HPDE6-E6E7 (cell line): ENCODE measurements at regions not wholly inside any gene's neighbourhood (a gene's known extent, or its start where the extent isn't known, plus 50 kb on each side); places are given as distances from the start of the nearest gene placed in this dataset.
"Not testable (repeated sequence)": the region's sequence is repeated elsewhere in the genome, so short reads cannot be mapped to it uniquely, and the experiment has no call there.

Source experiments
- DNase-seq: peaks from one replicate; pipeline ENCODE4 v3.0.0; 2011; ENCODE audit warnings: missing footprints; ENCODE audit errors: extremely low spot score

DNA sequence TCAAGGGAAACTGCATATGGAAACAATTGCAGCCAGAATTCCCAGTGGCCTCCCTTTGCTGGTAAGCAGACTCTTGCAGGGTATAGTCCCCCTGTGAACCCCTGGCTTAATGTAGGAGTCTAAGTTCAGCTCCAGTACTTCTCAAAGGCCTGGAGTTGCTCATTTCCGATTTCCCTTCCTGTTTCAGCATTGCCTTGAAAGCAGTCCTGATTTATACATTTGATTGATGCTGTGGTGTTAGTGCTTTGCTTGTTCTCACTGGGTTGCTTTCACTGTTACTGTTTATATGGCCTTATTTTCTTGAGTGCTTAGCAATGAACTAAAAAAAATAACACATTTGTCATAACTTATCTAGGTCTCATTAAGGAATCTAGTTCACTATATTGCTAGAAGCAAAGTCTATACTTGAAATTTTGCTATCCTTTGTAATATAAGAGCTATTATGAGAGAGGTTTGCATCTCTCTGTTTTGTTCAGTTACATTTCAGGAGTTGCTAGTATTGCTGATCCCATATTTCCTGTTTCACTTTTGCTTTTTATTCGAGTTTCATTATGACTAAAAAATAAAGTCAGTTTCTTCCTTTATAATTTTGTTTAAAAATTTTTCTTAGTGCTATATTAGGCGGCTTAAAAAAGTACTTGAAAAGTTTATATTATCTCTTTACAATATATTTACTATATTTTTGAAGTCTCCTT is 122.4 kb upstream of the NMUR2 start:
- no peak for DNase-seq

DNA sequence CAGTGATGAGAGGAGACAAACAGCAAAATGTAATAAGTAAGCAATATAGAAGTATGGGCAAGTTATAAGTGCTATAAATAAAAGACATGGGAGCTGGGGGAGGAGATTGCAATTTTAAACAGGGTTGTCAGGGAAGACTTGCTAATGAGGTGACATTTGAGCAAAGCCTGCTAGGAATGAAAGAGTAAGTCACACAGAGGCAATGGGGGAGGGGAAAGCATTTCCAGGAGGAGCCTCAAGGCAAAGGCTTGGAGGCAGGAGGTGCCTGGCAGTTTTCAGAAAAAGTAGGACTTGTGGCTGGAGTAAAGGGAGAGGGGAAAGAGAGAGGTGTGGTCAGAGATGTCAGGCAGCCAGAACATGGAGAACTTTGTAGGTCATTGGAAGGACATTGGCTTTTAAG is 124.4 kb upstream of the NMUR2 start:
- DNase-seq, result no peak

DNA sequence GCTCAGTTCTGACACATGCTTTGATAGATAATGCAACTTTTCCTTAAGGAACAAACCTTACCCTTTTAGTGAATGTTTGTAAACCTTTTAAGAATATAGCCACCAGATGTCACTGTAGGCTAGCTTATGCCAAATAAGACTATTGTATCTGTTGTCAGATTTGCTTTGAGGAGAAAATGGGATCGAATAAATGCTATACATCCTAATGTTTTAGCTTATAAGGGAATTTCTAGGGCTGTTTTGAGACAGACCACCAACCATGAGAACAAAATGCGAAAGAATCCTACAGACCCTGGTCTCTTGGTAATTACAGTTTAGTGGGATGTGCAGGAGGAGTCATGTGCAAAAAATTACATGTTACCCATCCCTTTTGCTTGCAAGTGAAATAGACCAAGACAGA is 127.6 kb upstream of the NMUR2 start:
- DNase-seq, result peak; percentile 16

DNA sequence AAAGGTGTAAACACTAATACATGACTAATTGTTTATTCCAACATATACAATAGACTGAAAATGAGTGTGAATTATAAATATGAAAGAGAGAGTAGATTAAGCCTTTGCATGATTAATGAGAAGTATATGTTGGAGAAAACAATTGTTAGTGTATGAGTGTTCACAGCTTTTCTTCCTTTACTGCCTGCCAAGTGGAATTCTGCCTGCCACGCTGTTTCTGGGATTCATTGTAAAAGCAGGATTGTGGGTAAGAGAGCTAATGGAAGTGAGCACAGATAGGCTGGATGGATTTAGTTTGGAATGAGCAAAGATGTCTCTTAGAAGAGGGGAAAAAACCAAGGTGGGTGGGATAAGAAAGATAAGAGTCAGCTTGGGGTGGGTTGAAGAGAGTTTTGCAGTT is 129.6 kb upstream of the NMUR2 start:
- no peak for DNase-seq

DNA sequence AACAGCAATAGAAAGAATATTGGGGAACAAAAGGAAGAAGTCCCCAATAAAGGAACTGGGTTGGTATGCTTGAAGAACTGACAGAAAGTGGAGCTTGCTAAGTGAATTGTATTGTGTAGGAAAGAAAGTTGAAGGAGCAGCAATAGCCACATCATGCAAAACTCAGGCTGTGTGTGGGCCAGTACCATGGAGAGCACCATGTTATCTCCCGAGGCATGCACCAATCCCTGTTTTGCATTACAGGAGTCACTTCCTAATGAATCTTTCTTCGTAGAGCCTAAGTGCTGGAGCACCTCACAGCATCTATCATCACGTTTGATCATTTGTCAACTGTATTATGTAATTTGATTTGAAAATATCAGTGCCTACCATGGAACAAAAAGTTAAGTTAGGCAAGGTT is 137.7 kb upstream of the NMUR2 start:
- DNase-seq, result no peak

DNA sequence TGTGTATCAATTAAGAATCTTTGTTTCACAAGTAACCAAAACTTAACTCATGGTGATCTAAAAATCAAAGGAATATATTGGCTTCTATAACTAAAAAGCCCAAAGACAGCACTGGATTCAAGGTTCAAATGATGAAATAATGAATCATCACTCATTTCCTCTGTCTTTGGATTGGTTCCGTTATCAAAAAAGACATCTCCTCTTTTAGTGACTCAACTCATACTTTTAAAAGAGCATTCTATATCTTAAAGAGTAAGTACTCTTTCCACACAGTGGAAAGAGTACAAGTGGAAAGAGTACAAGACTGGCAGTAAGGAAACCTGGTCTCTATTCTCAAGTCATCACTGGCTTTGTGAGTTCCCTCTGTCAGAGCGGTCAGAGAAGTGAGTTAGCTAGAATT is 141.4 kb upstream of the NMUR2 start:
- no peak for DNase-seq

DNA sequence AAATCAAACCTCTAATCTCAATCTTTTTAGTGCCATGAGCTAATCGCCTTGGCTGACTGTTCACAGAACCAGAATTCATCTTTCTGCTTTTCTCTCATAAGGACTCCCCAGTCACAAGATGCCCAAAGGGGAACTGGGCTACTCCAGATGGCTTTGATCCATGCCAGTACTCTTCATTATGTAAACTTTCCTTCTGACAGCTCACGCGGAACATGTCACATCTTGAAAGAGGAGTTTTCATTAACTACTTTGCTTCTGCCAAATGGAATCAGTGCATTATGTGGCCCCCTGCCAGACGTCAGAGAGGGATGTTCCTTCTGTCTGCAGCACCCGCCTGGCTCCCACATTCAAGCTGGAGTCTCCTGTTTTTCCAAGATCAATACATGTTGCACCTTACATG is 142.1 kb upstream of the NMUR2 start:
- no peak for DNase-seq

DNA sequence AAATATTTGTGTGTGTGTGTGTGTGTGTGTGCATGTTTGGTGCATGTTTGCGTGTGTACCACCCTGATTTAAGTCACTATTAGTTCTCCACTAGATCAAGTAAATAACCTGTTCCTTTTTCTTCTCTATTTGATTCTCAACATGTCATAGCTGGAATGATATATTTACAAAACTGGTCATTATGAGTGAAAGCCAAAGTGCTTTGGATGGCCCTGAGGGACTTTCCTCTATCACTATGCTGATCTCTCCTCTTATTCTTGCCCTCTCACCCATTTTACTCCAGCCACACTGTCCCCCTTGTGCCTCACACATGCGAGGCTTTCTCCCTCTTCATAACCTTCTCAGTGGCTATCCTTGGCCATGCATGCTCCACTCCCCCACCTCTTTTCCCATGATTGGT is 144.6 kb upstream of the NMUR2 start:
- DNase-seq, result no peak

DNA sequence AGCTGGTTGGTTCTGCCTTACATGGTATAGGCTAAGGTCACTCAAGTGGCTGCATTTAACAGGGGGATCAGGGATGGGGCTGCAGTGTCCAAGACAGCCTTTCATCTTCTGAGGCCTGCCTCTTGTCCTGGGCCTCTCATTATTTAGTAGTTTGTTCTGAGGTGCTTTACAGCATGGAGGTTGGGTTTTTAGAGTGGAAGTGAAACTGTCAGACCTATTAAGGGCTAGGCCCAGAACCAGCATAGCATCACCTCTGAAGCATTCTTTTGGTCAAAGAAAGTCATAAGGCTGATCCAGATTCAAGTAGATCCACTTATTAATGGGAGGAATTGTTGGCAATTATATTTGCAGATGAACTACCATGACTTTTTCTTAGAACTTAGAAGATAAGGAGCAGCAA is 146.0 kb upstream of the NMUR2 start:
- DNase-seq, result no peak

DNA sequence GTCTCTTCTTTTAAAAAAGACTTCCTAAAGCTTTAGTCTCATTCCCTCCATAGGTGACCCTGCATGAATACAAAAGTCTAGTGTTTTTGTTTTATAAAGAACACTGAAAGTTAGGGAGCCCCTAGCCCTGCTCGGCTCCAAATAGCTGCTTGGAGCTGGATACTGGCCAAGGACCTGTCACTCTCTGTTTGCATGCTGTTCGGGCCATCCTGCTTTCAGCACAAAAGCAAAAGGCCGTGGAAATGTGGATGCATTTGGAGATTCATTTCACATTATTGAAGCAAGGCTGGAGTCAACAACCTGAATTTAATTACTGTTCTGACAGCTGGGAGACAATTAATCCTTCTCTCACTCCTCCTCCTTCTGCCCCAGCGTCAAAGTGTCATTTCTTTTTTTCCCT is 151.7 kb upstream of the NMUR2 start:
- DNase-seq, result no peak

DNA sequence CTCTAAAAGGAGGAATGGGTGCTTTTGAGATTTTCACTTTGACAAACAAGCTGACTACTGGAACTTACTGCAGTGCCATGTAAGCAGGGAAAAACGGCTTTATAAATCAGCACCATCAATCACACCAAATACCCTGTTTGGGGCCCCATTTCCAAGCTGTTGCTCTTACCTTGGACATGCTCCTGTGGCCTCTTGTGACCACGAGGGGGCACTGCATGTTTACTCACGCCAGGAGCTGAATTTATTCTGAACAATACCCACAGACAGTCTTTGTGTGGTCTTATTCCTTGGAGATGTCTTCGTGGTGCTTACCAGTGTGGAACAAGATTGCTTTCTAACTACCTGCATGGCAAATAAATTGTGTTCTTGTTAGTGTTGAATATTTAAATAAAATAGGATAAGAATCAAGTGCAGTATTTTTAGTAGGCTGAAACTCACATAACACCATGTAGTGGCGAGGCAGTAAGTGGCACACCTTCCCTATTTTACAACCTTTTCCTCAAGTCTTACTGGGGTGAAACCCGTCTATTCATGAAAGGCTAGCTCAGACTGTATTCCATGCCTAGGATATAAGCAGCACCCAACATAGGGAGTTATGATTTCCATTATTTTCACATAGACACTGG is 155.5 kb upstream of the NMUR2 start:
- peak; percentile 13 for DNase-seq

DNA sequence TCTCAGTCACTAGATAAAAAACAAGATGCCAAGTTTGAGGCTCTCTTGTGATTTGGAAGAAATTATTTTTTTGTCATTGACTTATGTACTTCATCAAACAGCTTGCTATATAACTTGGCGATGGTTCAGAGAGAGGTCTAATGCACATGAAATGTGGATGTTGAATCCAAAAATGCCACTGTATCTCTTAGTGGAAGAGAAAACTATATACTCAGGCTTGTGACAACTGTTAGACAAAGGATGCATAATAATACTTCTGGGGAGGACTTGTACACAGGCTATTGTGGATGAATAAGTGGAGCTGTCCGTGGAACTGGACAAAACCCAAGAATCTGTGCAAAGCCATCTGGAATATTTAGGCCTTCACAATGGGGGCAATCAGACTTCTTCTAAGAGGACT is 162.9 kb upstream of the NMUR2 start:
- DNase-seq, result no peak

DNA sequence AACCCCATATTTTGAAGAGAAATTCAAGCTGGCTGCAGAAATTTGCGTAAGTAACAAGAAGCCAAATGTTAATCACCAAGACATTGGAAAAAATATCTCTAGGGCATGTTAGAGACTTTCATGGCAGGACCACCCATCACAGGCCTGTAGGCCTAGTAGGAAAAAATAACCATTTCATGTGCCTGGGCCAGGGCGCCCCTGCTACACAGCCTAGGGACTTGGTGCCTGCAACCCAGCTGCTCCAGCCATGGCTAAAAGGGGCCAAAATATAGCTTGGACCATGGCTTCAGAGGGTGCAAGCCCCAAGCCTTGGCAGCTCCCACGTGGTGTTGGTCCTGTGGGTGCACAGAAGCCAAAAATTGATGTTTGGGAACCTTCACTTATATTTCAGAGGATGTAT is 167.7 kb upstream of the NMUR2 start:
- no peak for DNase-seq

DNA sequence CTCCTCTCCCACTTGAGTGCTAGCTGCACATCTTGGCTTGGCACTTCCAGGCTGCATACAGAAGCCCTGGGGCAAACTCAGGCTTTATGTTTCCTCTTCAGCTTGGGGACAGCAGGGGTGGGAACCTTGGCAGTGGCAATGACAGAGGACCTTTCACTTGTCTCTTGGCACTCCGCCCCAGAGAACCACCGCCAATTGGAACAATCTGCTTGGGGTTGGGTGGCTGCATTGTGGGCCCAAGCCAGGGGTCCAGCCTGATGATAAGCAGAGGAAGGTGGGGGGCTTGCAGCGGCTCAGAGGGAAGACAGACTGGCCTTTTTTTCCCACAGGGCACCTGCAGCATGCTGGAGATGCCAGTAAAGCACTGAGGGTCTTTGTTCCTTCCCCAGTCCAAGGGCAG is 179.0 kb upstream of the NMUR2 start:
- no peak for DNase-seq

DNA sequence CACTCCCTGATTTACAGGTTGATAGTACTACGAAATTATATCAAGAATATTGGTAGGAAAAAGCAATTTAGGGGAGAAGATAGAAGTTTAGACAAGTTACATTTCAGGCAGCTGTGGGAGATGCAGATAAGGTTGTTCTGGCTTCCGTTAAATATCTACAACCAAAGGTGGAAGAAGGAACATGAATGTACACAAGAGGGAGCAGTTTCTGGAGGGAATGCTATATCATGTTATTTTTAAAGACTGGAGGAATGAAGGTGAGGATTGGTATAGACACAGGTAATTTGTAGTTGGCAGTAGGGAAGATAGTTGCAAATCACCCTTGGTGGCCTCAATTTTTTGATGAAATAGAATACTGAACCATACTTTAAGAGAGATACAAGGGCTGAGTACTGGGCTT is 187.3 kb upstream of the NMUR2 start:
- no peak for DNase-seq

DNA sequence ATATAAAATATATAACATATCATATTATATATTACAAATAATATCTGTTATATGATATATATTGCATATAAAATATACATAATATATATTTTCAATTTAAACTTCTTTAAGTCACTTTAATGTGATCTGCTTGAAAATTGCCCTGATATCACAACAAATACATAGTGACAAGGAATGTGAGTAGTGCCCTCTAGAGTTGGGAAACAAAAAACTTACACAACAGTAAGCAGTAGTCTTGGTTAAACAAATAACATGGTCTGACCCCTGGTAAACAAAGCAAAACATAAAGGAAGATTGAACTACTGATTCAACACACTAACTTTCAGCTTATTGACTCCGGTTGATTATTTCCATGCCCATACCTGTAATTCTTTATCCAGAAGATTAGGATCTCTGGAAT is 188.3 kb upstream of the NMUR2 start:
- DNase-seq, result no peak

DNA sequence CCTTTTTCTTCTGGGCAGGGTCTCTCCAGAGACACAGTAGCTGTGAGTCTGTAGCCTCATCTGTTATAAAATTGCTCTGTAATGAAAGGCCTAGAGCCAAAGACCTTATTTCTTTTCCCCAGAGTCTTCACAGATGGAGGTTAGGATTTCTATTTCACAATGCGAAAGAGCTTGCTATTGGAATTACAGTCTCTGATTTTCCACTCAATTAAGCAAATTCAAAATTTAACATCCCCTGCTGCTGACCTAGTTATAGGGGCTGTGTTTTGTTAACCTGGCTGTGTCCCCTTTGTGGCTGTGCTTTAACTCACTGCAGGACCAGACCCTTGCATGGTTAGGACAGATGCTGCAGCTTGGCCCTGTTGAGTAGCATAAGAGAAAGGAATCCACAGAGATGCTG is 190.3 kb upstream of the NMUR2 start:
- DNase-seq, result no peak

DNA sequence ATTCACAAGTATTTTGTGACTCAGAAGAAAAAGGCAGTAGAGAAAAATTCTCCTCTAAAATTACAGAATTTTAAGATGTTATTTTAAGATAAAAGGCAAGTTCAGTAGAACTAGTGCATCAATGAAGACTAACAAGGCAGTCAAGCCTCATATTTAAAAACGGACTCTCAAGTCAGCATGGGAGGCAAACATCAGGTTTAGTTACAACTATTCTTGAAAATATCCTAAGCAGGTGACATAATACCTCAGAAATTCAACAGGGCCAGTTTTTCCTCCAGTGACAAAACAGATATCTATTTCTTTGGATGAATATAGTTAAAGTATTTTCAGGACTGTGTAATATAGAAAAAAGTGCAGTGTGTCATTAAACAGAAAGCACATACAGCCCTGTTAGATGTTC is 194.0 kb upstream of the NMUR2 start:
- no peak for DNase-seq

DNA sequence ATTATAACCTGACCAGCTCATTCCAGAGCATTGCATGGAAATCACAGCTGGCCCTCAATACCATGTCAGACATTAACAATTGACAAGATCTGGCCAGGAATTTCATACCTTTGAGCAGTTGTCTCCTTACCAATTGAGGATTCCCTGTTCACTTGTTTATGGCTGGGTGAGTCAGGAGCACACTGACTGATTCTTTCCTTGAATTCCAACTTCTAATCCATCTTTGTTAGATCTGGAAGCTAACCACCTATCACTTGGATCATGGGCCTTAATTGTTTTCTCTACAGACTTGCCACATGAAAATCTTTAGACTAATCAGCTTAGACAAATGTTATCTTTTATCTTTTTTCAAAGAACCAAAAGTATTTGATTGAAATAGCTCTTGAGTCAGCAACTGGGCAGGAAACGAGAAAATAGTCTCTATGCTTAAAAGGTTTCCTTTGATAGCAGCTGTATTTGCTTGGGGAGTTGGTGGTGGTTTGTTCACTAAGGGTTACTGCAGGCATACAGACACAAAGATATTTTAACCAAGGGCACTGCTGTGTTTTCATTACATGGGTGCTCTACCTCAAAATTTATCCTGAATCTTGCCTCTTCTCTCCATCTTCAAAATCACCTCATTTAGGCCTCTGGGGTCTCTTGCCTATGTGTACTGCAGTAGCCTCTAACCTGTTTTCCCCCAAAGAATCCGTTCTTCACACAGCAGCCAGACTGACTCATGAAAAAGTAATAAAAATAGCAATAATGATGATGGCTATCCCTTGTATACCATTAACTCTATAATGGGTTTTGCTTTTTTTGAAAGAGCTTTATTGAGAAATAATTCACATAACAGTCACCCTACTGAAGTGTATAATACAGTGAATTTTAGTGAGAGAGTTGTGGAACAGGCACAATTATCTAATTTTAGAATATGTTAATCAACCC is 197.0 kb upstream of the NMUR2 start:
- no peak for DNase-seq

DNA sequence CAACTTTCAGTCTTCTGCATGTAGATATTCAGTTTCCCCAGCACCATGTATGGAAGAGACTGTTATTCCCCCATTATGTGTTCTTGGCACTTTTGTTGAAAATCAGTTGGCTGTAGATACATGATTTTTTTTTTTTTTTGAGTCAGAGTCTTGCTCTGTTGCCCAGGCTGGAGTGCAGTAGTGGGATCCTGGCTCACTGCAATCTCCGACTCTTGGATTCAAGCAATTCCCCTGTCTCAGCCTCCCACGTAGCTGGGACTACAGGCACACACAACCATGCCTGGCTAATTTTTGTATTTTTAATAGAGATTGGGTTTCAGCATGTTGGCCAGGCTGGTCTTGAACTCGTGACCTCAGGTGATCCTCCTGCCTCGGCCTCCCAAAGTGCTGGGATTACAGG is 201.0 kb upstream of the NMUR2 start:
- DNase-seq, result not testable (repeated sequence)

DNA sequence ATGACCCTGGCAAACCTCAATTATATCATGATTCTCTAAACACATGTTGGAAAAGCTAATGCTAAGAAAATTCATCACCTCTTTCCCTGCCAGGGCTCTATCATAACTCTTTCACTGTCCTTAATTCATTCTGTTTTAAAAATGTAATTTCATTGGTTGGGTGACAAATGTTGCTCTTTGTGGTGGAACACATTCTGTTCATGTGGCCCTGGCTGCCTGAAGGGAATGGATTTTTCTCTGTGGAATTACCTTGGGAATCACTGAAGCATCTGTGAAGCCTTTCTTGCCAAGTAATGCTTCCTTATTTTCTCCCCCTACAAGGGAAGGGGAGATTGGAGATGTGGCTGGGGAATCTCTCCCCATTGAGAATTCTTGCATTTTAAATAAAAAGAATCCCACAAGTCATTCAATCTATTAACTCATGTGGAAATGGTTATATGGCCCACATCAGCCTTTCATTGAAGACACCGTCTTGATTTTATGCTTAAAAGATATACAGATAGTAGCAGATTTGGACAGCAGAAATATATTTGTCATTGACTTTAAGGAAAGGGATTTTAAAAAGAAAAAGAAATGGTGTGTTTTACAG is 201.8 kb upstream of the NMUR2 start:
- DNase-seq, result no peak

DNA sequence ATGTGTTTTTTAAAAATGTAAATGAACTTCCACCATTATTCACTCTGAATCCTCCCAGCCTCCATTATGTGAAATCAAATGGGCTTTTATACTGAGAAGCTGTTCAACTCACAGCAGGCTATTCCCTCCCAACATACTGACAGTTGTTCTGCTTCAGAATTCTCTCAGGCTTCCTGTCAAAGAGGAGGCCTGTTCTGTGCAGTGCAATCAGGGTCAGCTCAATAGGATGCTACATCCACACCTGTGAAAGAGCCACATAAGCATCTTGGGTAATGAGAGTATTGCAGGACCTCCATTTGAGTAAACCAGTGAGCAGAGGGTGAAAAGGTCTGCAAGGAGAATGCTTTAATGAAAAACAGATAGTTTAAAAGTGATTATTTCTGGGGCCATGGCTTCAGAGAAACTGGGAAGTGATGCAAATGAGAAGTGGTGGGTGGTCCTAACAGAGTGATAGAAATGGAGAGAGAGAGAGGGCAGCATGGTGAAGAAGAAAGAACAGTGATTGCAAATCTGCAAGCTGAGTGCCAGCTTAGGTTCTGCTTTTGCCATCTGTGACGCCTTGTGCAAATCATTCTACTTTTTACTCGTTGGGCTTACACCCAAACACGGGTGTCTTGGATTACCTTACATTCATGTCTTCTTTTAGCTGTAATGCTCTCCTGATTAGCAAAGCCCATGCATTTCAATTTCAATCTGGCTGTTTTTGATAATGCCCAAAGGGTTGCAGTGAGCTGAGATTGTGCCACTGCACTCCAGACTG is 202.5 kb upstream of the NMUR2 start:
- DNase-seq, result no peak
